ENCODE measurements at regions not wholly inside any gene's neighbourhood (a gene's known extent, or its start where the extent isn't known, plus 50 kb on each side); places are given as distances from the start of the nearest gene placed in this dataset.

GRCh38 chr13:80033286-80033685 is 307.6 kb downstream of the SPRY2 start:
- DNase-seq (ENCODE audit: low spot score), result no peak

GRCh38 chr13:80030491-80030890 is 310.4 kb downstream of the SPRY2 start:
- no peak for DNase-seq (ENCODE audit: low spot score)

GRCh38 chr13:80029170-80029569 is 311.8 kb downstream of the SPRY2 start:
- DNase-seq (ENCODE audit: low spot score), result no peak

- no peak for DNase-seq (ENCODE audit: low spot score)
These were observed 318.8 kb downstream of the SPRY2 start for GRCh38 chr13:80022146-80022545.

- DNase-seq (ENCODE audit: low spot score), result no peak
These were observed 328.7 kb downstream of the SPRY2 start for GRCh38 chr13:80012251-80012650.

- no peak for DNase-seq (ENCODE audit: low spot score)
These were observed 329.3 kb downstream of the SPRY2 start for GRCh38 chr13:80011448-80012212.

GRCh38 chr13:80010846-80011245 is 330.1 kb downstream of the SPRY2 start:
- DNase-seq (ENCODE audit: low spot score), result no peak

- DNase-seq (ENCODE audit: low spot score), result no peak
These were observed 330.6 kb downstream of the SPRY2 start for GRCh38 chr13:80010286-80010831.

GRCh38 chr13:80009760-80010159 is 331.2 kb downstream of the SPRY2 start:
- DNase-seq (ENCODE audit: low spot score), result no peak

GRCh38 chr13:80006940-80007339 is 334.0 kb downstream of the SPRY2 start:
- DNase-seq (ENCODE audit: low spot score), result no peak

GRCh38 chr13:80001510-80001842 is 339.4 kb downstream of the SPRY2 start:
- no peak for DNase-seq (ENCODE audit: low spot score)

- DNase-seq (ENCODE audit: low spot score), result no peak
These were observed 340.0 kb downstream of the SPRY2 start for GRCh38 chr13:80000684-80001509.

GRCh38 chr13:79999601-80000000 is 341.3 kb downstream of the SPRY2 start:
- DNase-seq (ENCODE audit: low spot score), result no peak

GRCh38 chr13:79998381-79998880 is 342.5 kb downstream of the SPRY2 start:
- DNase-seq (ENCODE audit: low spot score), result no peak

- no peak for DNase-seq (ENCODE audit: low spot score)
These were observed 343.7 kb downstream of the SPRY2 start for GRCh38 chr13:79997244-79997643.

- no peak for DNase-seq (ENCODE audit: low spot score)
These were observed 345.6 kb downstream of the SPRY2 start for GRCh38 chr13:79995334-79995733.

- no peak for DNase-seq (ENCODE audit: low spot score)
These were observed 348.8 kb downstream of the SPRY2 start for GRCh38 chr13:79992111-79992510.

- no peak for DNase-seq (ENCODE audit: low spot score)
These were observed 350.9 kb downstream of the SPRY2 start for GRCh38 chr13:79990048-79990447.

- no peak for DNase-seq (ENCODE audit: low spot score)
These were observed 351.7 kb downstream of the SPRY2 start for GRCh38 chr13:79989217-79989661.

GRCh38 chr13:79988573-79988972 is 352.4 kb downstream of the SPRY2 start:
- no peak for DNase-seq (ENCODE audit: low spot score)

GRCh38 chr13:79987761-79988160 is 353.2 kb downstream of the SPRY2 start:
- DNase-seq (ENCODE audit: low spot score), result no peak

GRCh38 chr13:79987323-79987722 is 353.6 kb downstream of the SPRY2 start:
- DNase-seq (ENCODE audit: low spot score), result no peak

- DNase-seq (ENCODE audit: low spot score), result no peak
These were observed 354.0 kb downstream of the SPRY2 start for GRCh38 chr13:79986890-79987289.

Data from CD4-positive, alpha-beta T cell treated with Interleukin-15 for 4 hours (primary cell).